ENCODE measurements at regions not wholly inside any gene's neighbourhood (a gene's known extent, or its start where the extent isn't known, plus 50 kb on each side); places are given as distances from the start of the nearest gene placed in this dataset.

DNA sequence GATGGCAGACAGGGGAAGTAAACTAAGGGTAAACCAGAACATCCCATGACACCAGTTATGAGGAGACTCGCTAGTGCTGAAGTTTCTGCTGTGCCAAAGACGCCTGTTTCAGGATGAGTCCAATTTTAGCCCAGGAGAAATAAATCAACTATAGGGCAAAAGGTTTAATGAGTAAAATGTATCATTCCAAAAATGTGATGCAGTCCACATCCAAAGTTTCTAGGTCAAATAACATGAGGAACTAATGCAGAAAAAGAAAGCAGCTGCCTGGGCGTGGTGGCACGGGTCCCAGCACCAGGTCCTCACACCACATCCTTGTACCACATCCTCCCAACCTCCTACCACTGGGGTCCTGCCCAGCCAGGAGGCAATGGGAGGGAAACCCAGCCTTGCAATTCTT, 126.9 kb upstream of the CTAGE1 start:
- DNase-seq (ENCODE audit: low spot score): no peak

GRCh38 chr18:22545066-22545760, 127.5 kb upstream of the CTAGE1 start:
- no peak for DNase-seq (ENCODE audit: low spot score)

DNA sequence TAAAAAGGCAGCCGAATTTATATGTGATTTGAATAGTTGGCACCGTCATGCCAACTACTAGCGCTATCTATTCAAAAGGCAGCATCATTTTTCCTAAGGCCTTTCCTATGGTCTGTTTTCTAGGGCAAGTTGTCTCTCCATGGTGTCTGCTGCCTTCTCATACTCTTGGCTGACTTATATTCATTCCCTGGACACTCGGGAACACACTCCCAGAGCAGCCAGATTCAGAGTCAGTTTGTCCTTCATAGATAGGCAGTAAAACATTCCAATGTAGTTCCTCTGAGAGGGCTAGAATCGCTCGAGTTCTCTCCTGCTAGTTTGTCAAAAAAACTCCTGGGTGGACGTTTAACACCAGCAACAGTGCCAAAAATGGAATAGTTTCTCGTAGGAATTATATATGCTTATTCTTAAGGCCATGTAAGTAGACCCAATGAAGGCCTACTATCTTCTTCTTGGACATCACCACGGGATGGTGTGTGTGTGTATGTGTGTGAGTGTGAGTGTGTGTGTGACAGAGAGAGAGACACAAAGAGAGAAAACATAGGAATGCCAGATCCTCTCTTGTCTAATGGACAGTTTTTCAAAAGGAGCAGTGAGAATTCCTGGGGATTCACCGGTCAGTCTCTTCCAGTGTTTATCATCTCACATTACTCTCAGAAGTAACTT, 129.3 kb upstream of the CTAGE1 start:
- no peak for DNase-seq (ENCODE audit: low spot score)

DNA sequence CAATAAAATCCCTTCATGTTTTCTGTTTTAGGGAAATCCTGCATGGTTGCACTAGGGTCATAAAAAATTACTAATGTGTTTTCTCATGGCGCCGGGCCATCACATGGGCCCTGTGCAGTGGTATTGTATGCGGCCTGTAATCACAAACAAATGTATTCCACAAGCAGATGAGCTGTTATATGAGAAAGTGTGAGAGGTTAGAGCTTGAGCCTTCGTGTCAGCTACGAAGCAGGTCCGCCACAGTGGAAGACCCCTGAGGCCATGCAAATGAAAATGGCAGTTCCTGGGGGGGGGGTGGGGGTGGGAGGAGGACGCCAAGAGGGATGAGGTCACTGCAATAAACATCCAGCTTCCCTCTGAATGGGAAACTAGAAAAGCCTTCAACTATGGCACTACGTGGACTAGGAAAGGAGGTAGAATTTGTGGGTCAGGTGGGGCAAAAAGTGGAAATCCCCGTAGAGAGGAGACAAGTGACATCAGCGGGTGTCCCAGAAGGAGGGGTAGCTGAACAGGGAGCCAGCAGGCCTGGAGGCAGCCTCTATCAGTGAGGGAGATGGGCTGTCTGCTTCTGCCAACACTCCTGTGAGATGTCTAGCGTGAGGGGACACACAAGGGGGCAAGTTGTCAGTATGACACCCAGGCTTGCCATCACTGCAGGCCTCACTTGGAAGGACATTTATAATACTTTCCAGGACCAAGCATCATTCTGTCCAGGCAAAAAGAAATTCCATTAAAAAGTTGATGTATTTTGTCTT, 130.3 kb upstream of the CTAGE1 start:
- no peak for DNase-seq (ENCODE audit: low spot score)

DNA sequence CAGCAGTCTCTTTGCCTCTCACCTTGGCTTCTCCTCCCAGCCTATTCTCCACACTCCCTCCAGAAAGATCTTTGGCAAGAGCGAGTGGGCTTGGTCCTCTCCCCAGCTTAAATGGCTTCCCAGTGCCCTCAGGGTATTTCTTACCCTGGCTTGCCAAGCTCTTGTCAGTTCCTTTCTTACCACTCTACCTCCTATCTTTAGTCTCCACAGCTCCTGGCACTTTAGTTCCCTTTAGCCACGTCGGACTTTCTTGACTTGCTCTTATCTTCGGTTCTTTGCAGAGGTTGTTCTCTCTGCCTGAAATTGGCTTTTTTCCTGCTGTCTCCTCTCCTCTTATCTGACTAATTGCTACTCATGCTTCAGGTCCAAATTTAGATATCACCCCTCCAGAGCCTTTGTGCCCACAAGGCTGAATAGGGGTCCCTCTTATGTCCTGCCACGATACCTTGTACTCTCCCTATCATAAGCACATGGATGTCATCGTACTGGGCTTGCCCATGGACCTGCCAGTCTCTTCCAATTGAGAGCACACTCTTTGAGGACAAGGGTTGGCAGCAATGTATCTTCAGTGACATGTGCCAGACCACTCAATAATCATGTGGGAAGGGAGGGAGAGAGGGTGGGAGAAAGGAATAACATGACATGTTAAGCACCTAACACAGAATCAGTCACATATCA, 131.7 kb upstream of the CTAGE1 start:
- no peak for DNase-seq (ENCODE audit: low spot score)

GRCh38 chr18:22550366-22550765, 132.7 kb upstream of the CTAGE1 start:
- no peak for DNase-seq (ENCODE audit: low spot score)

- DNase-seq (ENCODE audit: low spot score): no peak
Measured at GRCh38 chr18:22550861-22551260, 133.1 kb upstream of the CTAGE1 start.

- no peak for DNase-seq (ENCODE audit: low spot score)
Measured at GRCh38 chr18:22551536-22552151, 133.9 kb upstream of the CTAGE1 start.

DNA sequence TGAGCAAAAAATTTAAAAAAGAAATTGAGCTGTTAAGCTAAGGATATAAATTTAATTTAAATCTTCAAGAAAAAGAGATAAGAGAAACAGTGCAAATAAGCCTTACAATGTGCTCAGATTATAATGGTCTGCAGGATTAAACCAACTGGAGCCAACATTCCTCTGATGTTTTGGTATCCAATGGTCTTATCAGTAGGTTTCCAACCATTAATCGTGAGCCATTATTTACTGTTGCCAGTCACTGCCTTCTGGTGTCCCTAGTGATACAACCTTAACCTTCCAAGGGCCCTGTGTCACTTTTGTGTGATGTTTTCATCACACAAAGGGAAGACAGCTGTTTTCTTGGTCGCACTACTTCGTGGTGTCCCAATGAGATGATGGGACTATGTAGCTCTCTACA, 134.5 kb upstream of the CTAGE1 start:
- no peak for DNase-seq (ENCODE audit: low spot score)

- no peak for DNase-seq (ENCODE audit: low spot score)
Measured at GRCh38 chr18:22552899-22553460, 135.3 kb upstream of the CTAGE1 start.

GRCh38 chr18:22556222-22557167, 138.8 kb upstream of the CTAGE1 start:
- no peak for DNase-seq (ENCODE audit: low spot score)

GRCh38 chr18:22557168-22557941, 139.6 kb upstream of the CTAGE1 start:
- no peak for DNase-seq (ENCODE audit: low spot score)

DNA sequence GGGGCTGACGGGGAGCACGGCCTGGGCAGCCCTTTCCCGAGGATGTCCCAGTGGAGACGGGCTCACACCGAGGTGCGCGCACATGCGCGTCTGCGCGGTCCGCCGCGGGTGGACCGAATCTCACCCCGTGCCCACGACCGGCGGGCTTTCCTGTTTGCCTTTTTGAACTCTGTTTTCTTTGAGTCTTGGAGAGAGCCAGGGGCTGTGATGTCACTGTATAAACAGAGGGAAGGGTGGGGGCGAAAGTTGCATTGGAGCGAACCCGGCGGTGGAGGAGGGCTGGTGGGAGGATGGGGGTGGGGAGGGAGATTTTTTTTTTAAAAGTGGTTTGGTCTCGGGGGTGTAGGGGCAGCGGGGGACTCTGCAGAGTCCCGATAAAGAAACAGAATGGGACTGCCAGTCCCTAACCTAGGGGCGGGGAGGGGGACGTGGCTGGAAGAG, 141.2 kb upstream of the CTAGE1 start:
- no peak for DNase-seq (ENCODE audit: low spot score)

GRCh38 chr18:22559414-22560274, 141.9 kb upstream of the CTAGE1 start:
- no peak for DNase-seq (ENCODE audit: low spot score)

DNA sequence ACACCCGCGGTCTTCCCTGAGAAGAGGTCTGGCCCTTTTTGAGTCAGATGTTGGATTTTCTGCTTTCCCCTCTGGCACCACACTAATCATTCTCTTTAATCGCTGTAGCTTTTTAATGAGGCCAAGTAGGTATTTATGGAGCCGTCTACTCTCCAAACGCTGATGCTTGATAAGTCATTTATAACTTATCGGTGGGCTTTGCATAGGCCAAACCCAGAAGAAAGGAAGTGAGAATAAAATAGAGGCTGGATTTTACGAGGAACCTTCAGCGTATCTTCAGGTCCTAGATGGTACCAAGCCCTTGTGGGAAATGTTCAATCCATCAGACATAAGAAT, 142.5 kb upstream of the CTAGE1 start:
- DNase-seq (ENCODE audit: low spot score): no peak

DNA sequence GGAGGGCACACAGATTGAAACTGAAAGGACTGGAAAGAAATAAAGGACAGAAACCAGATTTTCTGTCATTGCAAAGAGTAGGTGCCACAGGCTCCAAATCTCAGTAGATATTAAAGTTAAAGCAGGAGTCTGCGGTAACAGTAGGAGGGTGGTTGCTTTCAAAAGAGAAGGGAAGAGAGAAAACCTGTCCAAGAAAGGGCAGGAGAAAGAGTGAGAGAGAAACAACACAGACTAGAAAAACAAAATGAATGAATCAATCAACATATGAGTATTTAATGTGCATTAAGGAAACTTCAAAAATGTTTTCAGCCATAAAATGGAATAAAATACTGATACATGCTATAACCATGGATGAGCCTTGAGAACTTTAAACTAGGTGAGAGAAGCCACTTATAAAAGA, 143.1 kb upstream of the CTAGE1 start:
- DNase-seq (ENCODE audit: low spot score): no peak

DNA sequence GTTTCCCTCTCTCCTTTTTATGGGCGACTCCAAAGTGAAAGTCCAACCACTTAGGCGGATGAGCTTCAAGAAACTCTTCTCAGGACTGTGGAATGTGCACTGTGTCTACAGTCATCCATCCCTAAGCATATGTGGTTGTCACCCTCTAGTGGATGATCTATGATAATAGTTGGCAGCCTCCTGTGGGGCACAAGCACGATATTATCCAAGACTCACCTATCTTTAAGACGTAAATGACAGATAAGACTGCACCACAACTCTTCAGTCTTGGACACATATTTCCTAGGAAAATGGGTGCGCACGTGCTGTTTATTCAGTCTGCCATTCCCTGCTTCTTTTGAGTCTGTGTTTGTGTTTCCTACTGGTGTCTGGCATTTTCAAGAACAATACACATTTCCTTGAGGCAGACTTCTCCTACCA, 145.5 kb upstream of the CTAGE1 start:
- DNase-seq (ENCODE audit: low spot score): peak; percentile 31

GRCh38 chr18:22564036-22564435, 146.3 kb upstream of the CTAGE1 start:
- DNase-seq (ENCODE audit: low spot score): no peak
